ENCODE measurements at regions not wholly inside any gene's neighbourhood (a gene's known extent, or its start where the extent isn't known, plus 50 kb on each side); places are given as distances from the start of the nearest gene placed in this dataset.

GRCh38 chr2:236363711-236364277 lies 99.6 kb upstream of the ASB18 start:
- no peak overlapping the region for H3K27ac ChIP-seq

GRCh38 chr2:236365258-236366048 lies 101.2 kb upstream of the ASB18 start:
- no peak overlapping the region for H3K27ac ChIP-seq
- H3K36me3 ChIP-seq (replicated peaks in 1 of 2) = no peaks in the 10 kb centered on the region
- H3K4me1 ChIP-seq (replicated peaks in 1 of 2) = no peaks in the 10 kb centered on the region
- H3K9me3 ChIP-seq (replicated peaks in 1 of 3) = no peaks in the 10 kb centered on the region
- WGBS, 4 donors = 83 to 92% (median 88%) methylated on average over 12 to 14 of the region's 14 CpGs
- TF ChIP-seq POLR2A (IDR thresholded peaks at IDR 0.05) (no peak), CTCF (IDR thresholded peaks at IDR 0.05) (no peak)
- no peak overlapping the region for H3K4me3 ChIP-seq
- intact Hi-C loops (cut with DNase I) = no loop called here
- no peak for DNase-seq
- no peaks in the 10 kb centered on the region for H3K27me3 ChIP-seq

More at GRCh38 chr2:236363711-236364277, 99.6 kb upstream of the ASB18 start:
- Histone ChIP-seq H3K9me3 (replicated peaks in 1 of 3) (no peaks in the 10 kb centered on the region), H3K27me3 (no peaks in the 10 kb centered on the region), H3K36me3 (replicated peaks in 1 of 2) (no peaks in the 10 kb centered on the region), H3K4me3 (no peak overlapping the region), H3K4me1 (replicated peaks in 1 of 2) (no peaks in the 10 kb centered on the region)
- TF ChIP-seq CTCF (IDR thresholded peaks at IDR 0.05) (no peak), POLR2A (IDR thresholded peaks at IDR 0.05) (no peak)
- intact Hi-C loops (cut with DNase I) = no loop called here
- no peak for DNase-seq
- 70 to 73% (median 71%) methylated on average over 10 of the region's 10 CpGs for WGBS, 4 donors

GRCh38 chr2:236366049-236366387 lies 101.8 kb upstream of the ASB18 start:
- H3K9me3 ChIP-seq (replicated peaks in 1 of 3) = no peaks in the 10 kb centered on the region
- no peak for DNase-seq
- no peaks in the 10 kb centered on the region for H3K4me1 ChIP-seq (replicated peaks in 1 of 2)
- H3K27ac ChIP-seq = no peak overlapping the region
- H3K36me3 ChIP-seq (replicated peaks in 1 of 2) = no peaks in the 10 kb centered on the region
- H3K4me3 ChIP-seq = no peak overlapping the region
- peaks cover under 1% of the 10 kb centered on the region for H3K27me3 ChIP-seq
- no peak for TF ChIP-seq CTCF (IDR thresholded peaks at IDR 0.05)
- no peak for TF ChIP-seq POLR2A (IDR thresholded peaks at IDR 0.05)
- WGBS, 4 donors = 66 to 78% (median 72%) methylated on average over 5 to 7 of the region's 7 CpGs
- intact Hi-C loops (cut with DNase I) = no loop called here

- H3K36me3 ChIP-seq (replicated peaks in 1 of 2) = no peaks in the 10 kb centered on the region
- WGBS, 4 donors = 38 to 70% (median 49%) methylated on average over 3 of the region's 3 CpGs
- no peak overlapping the region for H3K27ac ChIP-seq
- DNase-seq = no peak
- H3K27me3 ChIP-seq = peaks cover 4% of the 10 kb centered on the region
- intact Hi-C loops (cut with DNase I) = no loop called here
- no peak for TF ChIP-seq CTCF (IDR thresholded peaks at IDR 0.05)
- TF ChIP-seq POLR2A (IDR thresholded peaks at IDR 0.05) = no peak
- no peak overlapping the region for H3K4me3 ChIP-seq
- H3K4me1 ChIP-seq (replicated peaks in 1 of 2) = no peaks in the 10 kb centered on the region
- no peaks in the 10 kb centered on the region for H3K9me3 ChIP-seq (replicated peaks in 1 of 3)
These were observed 102.2 kb upstream of the ASB18 start for GRCh38 chr2:236366397-236366796.
